ENCODE measurements at regions not wholly inside any gene's neighbourhood (a gene's known extent, or its start where the extent isn't known, plus 50 kb on each side); places are given as distances from the start of the nearest gene placed in this dataset.
A peak's percentile ranks its signal among the peaks of the same experiment; 100 is the strongest.

DNA sequence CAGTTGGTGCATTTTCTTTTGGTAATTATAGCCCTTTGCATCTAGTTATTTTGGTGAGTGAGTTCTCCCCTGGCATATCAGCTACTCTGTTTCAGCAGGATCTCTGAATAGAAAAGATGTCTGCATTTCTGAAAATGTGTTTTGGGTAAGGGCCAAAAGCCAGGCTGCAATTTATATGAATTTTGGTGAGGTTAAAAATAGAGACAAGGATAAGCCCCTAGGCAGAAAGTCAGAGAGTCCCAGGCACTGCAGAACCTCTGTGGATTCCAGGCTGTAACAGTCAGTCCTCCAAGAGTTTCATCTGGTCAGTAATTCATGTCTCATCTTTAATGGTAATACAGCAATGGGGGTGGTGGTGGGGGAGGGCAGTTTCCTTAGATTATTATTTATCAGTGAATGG is 53.0 kb downstream of the HDGFL1 start:
- Histone ChIP-seq H3K18ac (ENCODE audit: low read depth, low read length) (no peak overlapping the region), H2BK20ac (ENCODE audit: low read depth, low read length) (no peak overlapping the region), H3K4me1 (ENCODE audit: control insufficient read depth, insufficient read depth, low read length) (no peaks in the 10 kb centered on the region), H3K9me1 (ENCODE audit: insufficient read depth, low read length) (no peaks in the 10 kb centered on the region), H4K5ac (ENCODE audit: low read depth, low read length) (no peak overlapping the region), H3K27me3 (ENCODE audit: control insufficient read depth, insufficient read depth, low read length) (no peaks in the 10 kb centered on the region), H4K20me1 (ENCODE audit: insufficient read depth, low read length) (no peaks in the 10 kb centered on the region), H3K9ac (ENCODE audit: low read depth, low read length) (no peak overlapping the region), H3K23ac (ENCODE audit: low read depth, low read length) (no peak overlapping the region), H3K36me3 (ENCODE audit: control insufficient read depth, insufficient read depth, low read length) (no peaks in the 10 kb centered on the region), H3K79me1 (ENCODE audit: low read depth in 1 of 2, low read length in 2 of 2) (no peaks in the 10 kb centered on the region), H3K9me3 (ENCODE audit: control insufficient read depth, insufficient read depth, low read length) (peaks cover 2% of the 10 kb centered on the region), H2AK9ac (replicated peaks; ENCODE audit: low read depth, low read length, poor library complexity) (no peak overlapping the region), H2BK120ac (ENCODE audit: low read depth, low read length) (0 out of 2 replicates have a peak overlapping the region, but pooled peaks have one; percentile 4), H4K91ac (ENCODE audit: insufficient read depth, low read depth, low read length) (no peak overlapping the region), H2BK15ac (ENCODE audit: low read depth, low read length) (no peak overlapping the region), H3K4ac (ENCODE audit: low read depth, low read length) (no peak overlapping the region), H3K56ac (ENCODE audit: extremely low read depth, insufficient read depth, low read length) (no peak overlapping the region), H2BK5ac (ENCODE audit: low read depth, low read length, poor library complexity, severe bottlenecking) (no peak overlapping the region), H3K14ac (replicated peaks; ENCODE audit: low read depth, low read length) (no peak overlapping the region), H2AFZ (replicated peaks; ENCODE audit: low read length, poor library complexity) (no peak overlapping the region), H3K27ac (ENCODE audit: insufficient read depth, low read length) (no peak overlapping the region), H2AK5ac (ENCODE audit: low read depth, low read length) (no peak overlapping the region), H3K4me2 (ENCODE audit: low read depth, low read length) (no peak overlapping the region), H4K8ac (ENCODE audit: low read depth in 2 of 2, low read length in 2 of 2) (no peak overlapping the region), H3K4me3 (ENCODE audit: insufficient read depth, low read depth, low read length) (no peak overlapping the region)
- DNase-seq, result peak; percentile 22
- in situ Hi-C loops (cut with MboI; ENCODE audit: low sequenced_read_pairs), result no loop called here
- ChIA-PET CTCF (no interaction called here), POLR2A (ENCODE audit: unreplicated experiment) (no interaction called here)
- dilution Hi-C loops (cut with HindIII; ENCODE audit: low sequenced_read_pairs, unreplicated experiment), result no loop called here
- no peak for ATAC-seq (ENCODE audit: low read depth)
- intact Hi-C loops (cut with micrococcal nuclease), result no loop called here
- BruUV-seq (replicated peaks), result no TSS peak
- no peak for TF ChIP-seq NFE2L2 (IDR thresholded peaks at IDR 0.05; ENCODE audit: low read depth, low read length)
- TF ChIP-seq BHLHE40 (IDR thresholded peaks at IDR 0.05; ENCODE audit: low read depth, low read length), result no peak
- TF ChIP-seq RAD21 (IDR thresholded peaks at IDR 0.05; ENCODE audit: low read length), result no peak
- TF ChIP-seq MAZ (IDR thresholded peaks at IDR 0.05; ENCODE audit: borderline replicate concordance, low read depth, low read length), result no peak
- TF ChIP-seq FOS (IDR thresholded peaks at IDR 0.05; ENCODE audit: low read depth, low read length), result no peak
- no peak for TF ChIP-seq RFX5 (IDR thresholded peaks at IDR 0.05; ENCODE audit: low read depth, low read length)
- TF ChIP-seq, protein P1, sequence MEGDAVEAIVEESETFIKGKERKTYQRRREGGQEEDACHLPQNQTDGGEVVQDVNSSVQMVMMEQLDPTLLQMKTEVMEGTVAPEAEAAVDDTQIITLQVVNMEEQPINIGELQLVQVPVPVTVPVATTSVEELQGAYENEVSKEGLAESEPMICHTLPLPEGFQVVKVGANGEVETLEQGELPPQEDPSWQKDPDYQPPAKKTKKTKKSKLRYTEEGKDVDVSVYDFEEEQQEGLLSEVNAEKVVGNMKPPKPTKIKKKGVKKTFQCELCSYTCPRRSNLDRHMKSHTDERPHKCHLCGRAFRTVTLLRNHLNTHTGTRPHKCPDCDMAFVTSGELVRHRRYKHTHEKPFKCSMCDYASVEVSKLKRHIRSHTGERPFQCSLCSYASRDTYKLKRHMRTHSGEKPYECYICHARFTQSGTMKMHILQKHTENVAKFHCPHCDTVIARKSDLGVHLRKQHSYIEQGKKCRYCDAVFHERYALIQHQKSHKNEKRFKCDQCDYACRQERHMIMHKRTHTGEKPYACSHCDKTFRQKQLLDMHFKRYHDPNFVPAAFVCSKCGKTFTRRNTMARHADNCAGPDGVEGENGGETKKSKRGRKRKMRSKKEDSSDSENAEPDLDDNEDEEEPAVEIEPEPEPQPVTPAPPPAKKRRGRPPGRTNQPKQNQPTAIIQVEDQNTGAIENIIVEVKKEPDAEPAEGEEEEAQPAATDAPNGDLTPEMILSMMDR (conservative IDR thresholded peaks at IDR 0.05; ENCODE audit: low read depth, low read length), result no peak
- TF ChIP-seq, protein P2, sequence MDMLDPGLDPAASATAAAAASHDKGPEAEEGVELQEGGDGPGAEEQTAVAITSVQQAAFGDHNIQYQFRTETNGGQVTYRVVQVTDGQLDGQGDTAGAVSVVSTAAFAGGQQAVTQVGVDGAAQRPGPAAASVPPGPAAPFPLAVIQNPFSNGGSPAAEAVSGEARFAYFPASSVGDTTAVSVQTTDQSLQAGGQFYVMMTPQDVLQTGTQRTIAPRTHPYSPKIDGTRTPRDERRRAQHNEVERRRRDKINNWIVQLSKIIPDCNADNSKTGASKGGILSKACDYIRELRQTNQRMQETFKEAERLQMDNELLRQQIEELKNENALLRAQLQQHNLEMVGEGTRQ (IDR thresholded peaks at IDR 0.05; ENCODE audit: low read depth, low read length), result no peak
- no peak for TF ChIP-seq MXI1 (IDR thresholded peaks at IDR 0.05; ENCODE audit: borderline replicate concordance, low read depth, low read length)
- TF ChIP-seq, protein P3, sequence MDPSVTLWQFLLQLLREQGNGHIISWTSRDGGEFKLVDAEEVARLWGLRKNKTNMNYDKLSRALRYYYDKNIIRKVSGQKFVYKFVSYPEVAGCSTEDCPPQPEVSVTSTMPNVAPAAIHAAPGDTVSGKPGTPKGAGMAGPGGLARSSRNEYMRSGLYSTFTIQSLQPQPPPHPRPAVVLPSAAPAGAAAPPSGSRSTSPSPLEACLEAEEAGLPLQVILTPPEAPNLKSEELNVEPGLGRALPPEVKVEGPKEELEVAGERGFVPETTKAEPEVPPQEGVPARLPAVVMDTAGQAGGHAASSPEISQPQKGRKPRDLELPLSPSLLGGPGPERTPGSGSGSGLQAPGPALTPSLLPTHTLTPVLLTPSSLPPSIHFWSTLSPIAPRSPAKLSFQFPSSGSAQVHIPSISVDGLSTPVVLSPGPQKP (IDR thresholded peaks at IDR 0.05; ENCODE audit: borderline replicate concordance, low read depth, low read length), result no peak
- no peak for TF ChIP-seq MAFK (IDR thresholded peaks at IDR 0.05; ENCODE audit: low read depth, low read length)
- TF ChIP-seq RCOR1 (IDR thresholded peaks at IDR 0.05; ENCODE audit: insufficient replicate concordance, low read length), result no peak
- no peak for TF ChIP-seq SMC3 (IDR thresholded peaks at IDR 0.05; ENCODE audit: low read depth, low read length)
- no peak for TF ChIP-seq CHD1 (IDR thresholded peaks at IDR 0.05; ENCODE audit: low read depth, low read length)
- TF ChIP-seq POLR2A (IDR thresholded peaks at IDR 0.05; ENCODE audit: low read depth, low read length), result no peak
- TF ChIP-seq CEBPB (IDR thresholded peaks at IDR 0.05; ENCODE audit: low read depth, low read length), result no peak
